Tibial artery (tissue), 4 donors: ENCODE measurements at regions not wholly inside any gene's neighbourhood (a gene's known extent, or its start where the extent isn't known, plus 50 kb on each side); places are given as distances from the start of the nearest gene placed in this dataset.

Source experiments
- DNase-seq, 2 donors: peaks; one replicate each; pipeline ENCODE4 v3.0.0-alpha.2; 2019
- H3K27ac ChIP-seq, 2 donors: fragments of 200-600 bp; sonication (generic) in 1 of 2; 1 replicate in 1 of 2; 2 replicates in 1 of 2; pipeline ENCODE4 v1.5.1; 2018 to 2019; ENCODE audit warnings: mild to moderate bottlenecking in 1 of 2
- H3K27me3 ChIP-seq, 2 donors: fragments of 200-600 bp; sonication (generic) in 1 of 2; one replicate each; pipeline versions ENCODE4 v1.5.1 to v1.6.0; 2016 to 2019
- H3K36me3 ChIP-seq, 3 donors: fragments of 200-600 bp; sonication (generic) in 2 of 3; one replicate each; pipeline ENCODE4 v1.5.1; 2016 to 2019; ENCODE audit warnings: mild to moderate bottlenecking in 2 of 3
- H3K4me1 ChIP-seq, 4 donors: fragments of 200-600 bp; sonication (generic) in 2 of 4; 1 replicate in 3 of 4; 2 replicates in 1 of 4; pipeline ENCODE4 v1.5.1; 2016 to 2019
- H3K4me3 ChIP-seq, 2 donors: fragments of 200-600 bp; sonication (generic) in 1 of 2; 1 replicate in 1 of 2; 2 replicates in 1 of 2; pipeline ENCODE4 v1.5.1; 2018 to 2019; ENCODE audit warnings: mild to moderate bottlenecking in 2 of 2
- H3K9me3 ChIP-seq, 3 donors: fragments of 200-600 bp; sonication (generic) in 1 of 3; one replicate each; pipeline ENCODE4 v1.5.1; 2016 to 2019
- CTCF ChIP-seq, 2 experiments: fragments of 200-600 bp in 1 of 2; fragments of 450-650 bp in 1 of 2; IDR thresholded peaks; one replicate each; pipeline ENCODE4 v1.5.1; 2017 to 2019; ENCODE audit warnings: antibody characterized with exemption in 2 of 2, mild to moderate bottlenecking in 1 of 2, moderate library complexity in 1 of 2
- intact Hi-C: fragments of 100-400 bp; cut with DNase I; formaldehyde crosslinking; loops from one replicate; pipeline ENCODE4 v1.15.0; 2023; ENCODE audit warnings: low total_unique reads

- no peaks in the 10 kb centered on the region for H3K27me3 ChIP-seq
- H3K4me3 ChIP-seq, result no peak overlapping the region
- no peaks in the 10 kb centered on the region for H3K4me1 ChIP-seq
- no peaks in the 10 kb centered on the region for H3K36me3 ChIP-seq
- no peak for TF ChIP-seq CTCF (IDR thresholded peaks at IDR 0.05)
- intact Hi-C loops, result no loop called here
- no peak overlapping the region for H3K27ac ChIP-seq
- H3K9me3 ChIP-seq, result no peaks in the 10 kb centered on the region
- DNase-seq, result no peak
Measured at GRCh38 chr2:17057109-17058017, 391.7 kb upstream of the CYRIA start.

- H3K4me1 ChIP-seq, result no peaks in the 10 kb centered on the region
- no peak for TF ChIP-seq CTCF (IDR thresholded peaks at IDR 0.05)
- no peaks in the 10 kb centered on the region for H3K36me3 ChIP-seq
- intact Hi-C loops, result no loop called here
- no peaks in the 10 kb centered on the region for H3K9me3 ChIP-seq
- no peaks in the 10 kb centered on the region for H3K27me3 ChIP-seq
- H3K4me3 ChIP-seq, result no peak overlapping the region
- H3K27ac ChIP-seq, result no peak overlapping the region
- DNase-seq, result no peak
Measured at GRCh38 chr2:17056236-17056635, 390.6 kb upstream of the CYRIA start.

GRCh38 chr2:17052001-17052400 is 386.4 kb upstream of the CYRIA start:
- no peak overlapping the region for H3K27ac ChIP-seq
- no peaks in the 10 kb centered on the region for H3K27me3 ChIP-seq
- H3K9me3 ChIP-seq, result no peaks in the 10 kb centered on the region
- DNase-seq, result no peak
- intact Hi-C loops, result no loop called here
- no peak overlapping the region for H3K4me3 ChIP-seq
- no peaks in the 10 kb centered on the region for H3K4me1 ChIP-seq
- TF ChIP-seq CTCF (IDR thresholded peaks at IDR 0.05), result no peak
- H3K36me3 ChIP-seq, result no peaks in the 10 kb centered on the region

GRCh38 chr2:17051538-17051937 is 385.9 kb upstream of the CYRIA start:
- no peaks in the 10 kb centered on the region for H3K27me3 ChIP-seq
- TF ChIP-seq CTCF (IDR thresholded peaks at IDR 0.05), result no peak
- H3K9me3 ChIP-seq, result no peaks in the 10 kb centered on the region
- no peak overlapping the region for H3K27ac ChIP-seq
- intact Hi-C loops, result no loop called here
- H3K4me1 ChIP-seq, result no peaks in the 10 kb centered on the region
- no peaks in the 10 kb centered on the region for H3K36me3 ChIP-seq
- no peak overlapping the region for H3K4me3 ChIP-seq
- no peak for DNase-seq

GRCh38 chr2:17043173-17043572 is 377.5 kb upstream of the CYRIA start:
- intact Hi-C loops, result no loop called here

More at GRCh38 chr2:17043173-17043572, 377.5 kb upstream of the CYRIA start:
- Histone ChIP-seq H3K4me1 (no peaks in the 10 kb centered on the region), H3K36me3 (no peaks in the 10 kb centered on the region), H3K27me3 (no peaks in the 10 kb centered on the region), H3K4me3 (no peak overlapping the region), H3K27ac (no peak overlapping the region), H3K9me3 (no peaks in the 10 kb centered on the region)
- DNase-seq, result no peak
- no peak for TF ChIP-seq CTCF (IDR thresholded peaks at IDR 0.05)
